ENCODE measurements at regions not wholly inside any gene's neighbourhood (a gene's known extent, or its start where the extent isn't known, plus 50 kb on each side); places are given as distances from the start of the nearest gene placed in this dataset.

GRCh38 chr1:201714542-201715329 lies 114.2 kb upstream of the IPO9 start:
- Histone ChIP-seq H3K4me3 (ENCODE audit: low read depth in 1 of 3, low read length in 3 of 3) (no peak overlapping the region), H3K9me3 (ENCODE audit: control insufficient read depth in 4 of 4, low read length in 3 of 4) (no peaks in the 10 kb centered on the region), H3K9ac (ENCODE audit: low read depth in 1 of 2, low read length in 2 of 2) (no peak overlapping the region), H3K27ac (ENCODE audit: low read depth in 1 of 2, low read length in 2 of 2) (peak overlapping the region; percentile 44 to 55), H3K36me3 (ENCODE audit: control insufficient read depth in 4 of 4, insufficient read depth in 3 of 4, low read depth in 1 of 4, low read length in 3 of 4) (peaks cover 0 to 2% (median 0%) of the 10 kb centered on the region in 4 donors), H3K27me3 (ENCODE audit: control insufficient read depth in 4 of 4, insufficient read depth in 4 of 4, low read length in 3 of 4) (no peaks in the 10 kb centered on the region), H3K4me1 (ENCODE audit: control insufficient read depth in 4 of 4, insufficient read depth in 4 of 4, low read length in 3 of 4) (peaks cover 0 to 6% (median 0%) of the 10 kb centered on the region in 4 donors)
- no peak for DNase-seq (ENCODE audit: low spot score)
- no peak for TF ChIP-seq SP1 (IDR thresholded peaks at IDR 0.05)
- no peak for TF ChIP-seq ATF3 (IDR thresholded peaks at IDR 0.05)
- peak in 1 of 2 donors; percentile 41 for TF ChIP-seq JUND (IDR thresholded peaks at IDR 0.05)
- no peak for TF ChIP-seq HNF4G (IDR thresholded peaks at IDR 0.05)
- WGBS: 77% methylated on average over 9 of the region's 9 CpGs

DNA sequence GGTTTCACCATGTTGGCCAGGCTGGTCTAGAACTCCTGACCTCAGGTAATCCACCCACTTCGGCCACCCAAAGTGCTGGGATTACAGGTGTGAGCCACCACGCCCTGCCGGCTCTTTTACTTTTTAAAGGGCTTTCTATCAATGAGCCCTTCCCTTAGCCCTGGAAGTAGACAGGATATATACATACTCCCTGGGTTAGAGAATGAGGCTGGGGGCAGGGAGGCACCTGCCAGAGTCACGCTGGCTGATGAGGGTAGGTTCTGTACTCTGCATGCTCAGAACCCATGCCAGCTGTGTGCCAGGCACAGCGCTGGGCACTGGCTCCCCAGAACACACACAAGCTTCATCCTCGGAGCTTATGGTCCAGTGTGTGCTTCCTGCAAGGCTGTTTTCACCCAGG lies 113.6 kb upstream of the IPO9 start:
- TF ChIP-seq RAD21 (IDR thresholded peaks at IDR 0.05): no peak
- peaks cover 0 to 2% (median 0%) of the 10 kb centered on the region in 4 donors for H3K36me3 ChIP-seq (ENCODE audit: control insufficient read depth in 4 of 4, insufficient read depth in 3 of 4, low read depth in 1 of 4, low read length in 3 of 4)
- DNase-seq (ENCODE audit: low spot score): no peak
- peaks cover 0 to 6% (median 0%) of the 10 kb centered on the region in 4 donors for H3K4me1 ChIP-seq (ENCODE audit: control insufficient read depth in 4 of 4, insufficient read depth in 4 of 4, low read length in 3 of 4)
- H3K27me3 ChIP-seq (ENCODE audit: control insufficient read depth in 4 of 4, insufficient read depth in 4 of 4, low read length in 3 of 4): no peaks in the 10 kb centered on the region
- H3K9me3 ChIP-seq (ENCODE audit: control insufficient read depth in 4 of 4, low read length in 3 of 4): no peaks in the 10 kb centered on the region
- no peak overlapping the region for H3K4me3 ChIP-seq (ENCODE audit: low read depth in 1 of 3, low read length in 3 of 3)
- 82% methylated on average over 6 of the region's 6 CpGs for WGBS
- H3K27ac ChIP-seq (ENCODE audit: low read depth in 1 of 2, low read length in 2 of 2): peak overlapping the region; percentile 11 to 39
- H3K9ac ChIP-seq (ENCODE audit: low read depth in 1 of 2, low read length in 2 of 2): no peak overlapping the region

DNA sequence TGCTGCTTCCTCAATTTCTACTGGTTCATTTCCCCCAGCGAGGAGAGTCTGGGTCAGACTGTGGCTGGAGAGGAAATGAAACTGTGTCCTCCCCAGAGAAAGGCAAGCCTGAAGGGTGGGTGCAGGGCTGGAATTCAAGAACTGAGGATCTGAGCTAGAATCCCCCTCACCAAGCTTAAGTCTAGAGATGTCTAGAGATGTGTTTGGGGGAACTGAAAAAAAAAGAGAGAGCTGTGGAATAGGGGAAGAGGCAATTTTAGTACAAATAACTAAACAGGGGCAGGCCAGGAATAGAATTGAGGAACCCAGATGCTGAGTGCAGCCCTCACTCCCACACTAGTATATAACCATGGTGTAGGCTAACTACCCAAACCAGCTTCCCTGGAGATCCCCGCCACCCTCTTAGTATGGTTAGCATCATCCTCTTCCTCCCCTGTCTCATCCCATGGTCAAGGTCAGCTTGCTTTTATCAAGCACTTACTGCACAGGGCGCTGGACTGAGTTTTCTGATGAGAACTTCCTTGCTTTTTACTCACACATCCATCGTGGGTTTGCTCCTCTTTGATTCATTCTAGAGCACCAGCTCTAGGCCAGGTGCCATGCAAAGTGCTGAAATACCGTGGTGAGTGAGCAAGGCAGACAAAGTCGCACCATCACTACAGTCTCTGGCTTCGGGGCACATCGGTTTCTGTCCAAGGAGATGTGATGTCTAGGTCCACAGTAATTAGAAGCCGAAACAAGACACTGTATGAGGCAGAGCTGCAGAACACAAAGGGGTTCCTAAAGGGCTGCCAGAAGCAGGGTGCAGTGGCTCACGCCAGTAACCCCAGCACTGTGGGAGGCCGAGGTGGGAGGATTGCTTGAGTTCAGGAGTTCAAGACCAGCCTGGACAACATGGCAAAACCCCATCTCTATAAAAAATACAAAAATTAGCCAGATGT lies 112.9 kb upstream of the IPO9 start:
- H3K27me3 ChIP-seq (ENCODE audit: control insufficient read depth in 4 of 4, insufficient read depth in 4 of 4, low read length in 3 of 4): no peaks in the 10 kb centered on the region
- H3K36me3 ChIP-seq (ENCODE audit: control insufficient read depth in 4 of 4, insufficient read depth in 3 of 4, low read depth in 1 of 4, low read length in 3 of 4): peaks cover 0 to 2% (median 0%) of the 10 kb centered on the region in 4 donors
- DNase-seq (ENCODE audit: low spot score): no peak
- no peak overlapping the region for H3K9ac ChIP-seq (ENCODE audit: low read depth in 1 of 2, low read length in 2 of 2)
- no peaks in the 10 kb centered on the region for H3K9me3 ChIP-seq (ENCODE audit: control insufficient read depth in 4 of 4, low read length in 3 of 4)
- TF ChIP-seq RXRA (IDR thresholded peaks at IDR 0.05): no peak
- no peak for TF ChIP-seq FOXA2 (IDR thresholded peaks at IDR 0.05)
- TF ChIP-seq FOXA1 (IDR thresholded peaks at IDR 0.05): no peak
- TF ChIP-seq REST (IDR thresholded peaks at IDR 0.05): no peak
- TF ChIP-seq, protein P1, sequence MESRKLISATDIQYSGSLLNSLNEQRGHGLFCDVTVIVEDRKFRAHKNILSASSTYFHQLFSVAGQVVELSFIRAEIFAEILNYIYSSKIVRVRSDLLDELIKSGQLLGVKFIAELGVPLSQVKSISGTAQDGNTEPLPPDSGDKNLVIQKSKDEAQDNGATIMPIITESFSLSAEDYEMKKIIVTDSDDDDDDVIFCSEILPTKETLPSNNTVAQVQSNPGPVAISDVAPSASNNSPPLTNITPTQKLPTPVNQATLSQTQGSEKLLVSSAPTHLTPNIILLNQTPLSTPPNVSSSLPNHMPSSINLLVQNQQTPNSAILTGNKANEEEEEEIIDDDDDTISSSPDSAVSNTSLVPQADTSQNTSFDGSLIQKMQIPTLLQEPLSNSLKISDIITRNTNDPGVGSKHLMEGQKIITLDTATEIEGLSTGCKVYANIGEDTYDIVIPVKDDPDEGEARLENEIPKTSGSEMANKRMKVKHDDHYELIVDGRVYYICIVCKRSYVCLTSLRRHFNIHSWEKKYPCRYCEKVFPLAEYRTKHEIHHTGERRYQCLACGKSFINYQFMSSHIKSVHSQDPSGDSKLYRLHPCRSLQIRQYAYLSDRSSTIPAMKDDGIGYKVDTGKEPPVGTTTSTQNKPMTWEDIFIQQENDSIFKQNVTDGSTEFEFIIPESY (IDR thresholded peaks at IDR 0.05): no peak
- no peak for TF ChIP-seq ATF3 (IDR thresholded peaks at IDR 0.05)
- TF ChIP-seq RAD21 (IDR thresholded peaks at IDR 0.05): no peak
- no peak for TF ChIP-seq HNF4G (IDR thresholded peaks at IDR 0.05)
- TF ChIP-seq, protein P2, sequence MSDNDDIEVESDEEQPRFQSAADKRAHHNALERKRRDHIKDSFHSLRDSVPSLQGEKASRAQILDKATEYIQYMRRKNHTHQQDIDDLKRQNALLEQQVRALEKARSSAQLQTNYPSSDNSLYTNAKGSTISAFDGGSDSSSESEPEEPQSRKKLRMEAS (IDR thresholded peaks at IDR 0.05): no peak
- no peak for TF ChIP-seq SP1 (IDR thresholded peaks at IDR 0.05)
- TF ChIP-seq YY1 (IDR thresholded peaks at IDR 0.05): no peak
- no peak for TF ChIP-seq EGR1 (IDR thresholded peaks at IDR 0.05; ENCODE audit: low read depth in 2 of 2)
- no peak for TF ChIP-seq TAF1 (conservative IDR thresholded peaks at IDR 0.05)
- H3K4me1 ChIP-seq (ENCODE audit: control insufficient read depth in 4 of 4, insufficient read depth in 4 of 4, low read length in 3 of 4): peaks cover 0 to 6% (median 0%) of the 10 kb centered on the region in 4 donors
- no peak overlapping the region for H3K4me3 ChIP-seq (ENCODE audit: low read depth in 1 of 3, low read length in 3 of 3)
- peak overlapping the region in 1 of 2 donors; percentile 39 for H3K27ac ChIP-seq (ENCODE audit: low read depth in 1 of 2, low read length in 2 of 2)
- 77% methylated on average over 11 of the region's 11 CpGs for WGBS

All from liver (tissue), 7 donors.